Right lobe of liver (tissue), 4 donors: ENCODE measurements at regions not wholly inside any gene's neighbourhood (a gene's known extent, or its start where the extent isn't known, plus 50 kb on each side); places are given as distances from the start of the nearest gene placed in this dataset.

Source experiments
- CTCF ChIP-seq, 4 donors: fragments of 200-600 bp in 3 of 4; fragments of 450-650 bp in 1 of 4; IDR thresholded peaks; one replicate each; pipeline versions ENCODE4 v1.5.1 to v1.8.0; 2016 to 2022; ENCODE audit warnings: antibody characterized with exemption in 4 of 4, mild to moderate bottlenecking in 2 of 4
- POLR2A ChIP-seq: fragments of 450-650 bp; IDR thresholded peaks from one replicate; pipeline ENCODE4 v1.6.1; 2017; ENCODE audit warnings: antibody characterized with exemption, mild to moderate bottlenecking
- donor health status: DM: no; HTN: no; CAD: no.
- donor health status: DM: no; HTN: no; CAD: no.
- donor health status: DM: no; HTN: yes; CAD: no.

- TF ChIP-seq CTCF (IDR thresholded peaks at IDR 0.05): no peak
- no peak for TF ChIP-seq POLR2A
These were observed 111.3 kb downstream of the GGTLC2 start for GRCh38 chr22:22755778-22756100.
